GM12865 (cell line): ENCODE measurements at regions not wholly inside any gene's neighbourhood (a gene's known extent, or its start where the extent isn't known, plus 50 kb on each side); places are given as distances from the start of the nearest gene placed in this dataset.

ENCODE experiments used
- DNase-seq: peaks from one replicate; pipeline ENCODE4 v3.0.0; 2010; ENCODE audit warnings: low read depth
- H3K4me3 ChIP-seq: 2 replicates; pipeline ENCODE4 v1.5.1; 2011; ENCODE audit warnings: mild to moderate bottlenecking, low read depth, low read length, control low read depth
- TF ChIP-seq, protein P1 (sequence below): IDR thresholded peaks from 2 replicates; pipeline ENCODE4 v1.5.1; 2011; ENCODE audit warnings: low read length, control low read depth, low read depth, inconsistent platforms; ENCODE audit not compliant: insufficient read depth; ENCODE audit errors: missing control alignments

GRCh38 chr2:9767656-9768281 lies 75.5 kb upstream of the TAF1B start:
- TF ChIP-seq, protein P1, sequence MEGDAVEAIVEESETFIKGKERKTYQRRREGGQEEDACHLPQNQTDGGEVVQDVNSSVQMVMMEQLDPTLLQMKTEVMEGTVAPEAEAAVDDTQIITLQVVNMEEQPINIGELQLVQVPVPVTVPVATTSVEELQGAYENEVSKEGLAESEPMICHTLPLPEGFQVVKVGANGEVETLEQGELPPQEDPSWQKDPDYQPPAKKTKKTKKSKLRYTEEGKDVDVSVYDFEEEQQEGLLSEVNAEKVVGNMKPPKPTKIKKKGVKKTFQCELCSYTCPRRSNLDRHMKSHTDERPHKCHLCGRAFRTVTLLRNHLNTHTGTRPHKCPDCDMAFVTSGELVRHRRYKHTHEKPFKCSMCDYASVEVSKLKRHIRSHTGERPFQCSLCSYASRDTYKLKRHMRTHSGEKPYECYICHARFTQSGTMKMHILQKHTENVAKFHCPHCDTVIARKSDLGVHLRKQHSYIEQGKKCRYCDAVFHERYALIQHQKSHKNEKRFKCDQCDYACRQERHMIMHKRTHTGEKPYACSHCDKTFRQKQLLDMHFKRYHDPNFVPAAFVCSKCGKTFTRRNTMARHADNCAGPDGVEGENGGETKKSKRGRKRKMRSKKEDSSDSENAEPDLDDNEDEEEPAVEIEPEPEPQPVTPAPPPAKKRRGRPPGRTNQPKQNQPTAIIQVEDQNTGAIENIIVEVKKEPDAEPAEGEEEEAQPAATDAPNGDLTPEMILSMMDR = no peak
- no peak overlapping the region for H3K4me3 ChIP-seq
- DNase-seq = no peak

DNA sequence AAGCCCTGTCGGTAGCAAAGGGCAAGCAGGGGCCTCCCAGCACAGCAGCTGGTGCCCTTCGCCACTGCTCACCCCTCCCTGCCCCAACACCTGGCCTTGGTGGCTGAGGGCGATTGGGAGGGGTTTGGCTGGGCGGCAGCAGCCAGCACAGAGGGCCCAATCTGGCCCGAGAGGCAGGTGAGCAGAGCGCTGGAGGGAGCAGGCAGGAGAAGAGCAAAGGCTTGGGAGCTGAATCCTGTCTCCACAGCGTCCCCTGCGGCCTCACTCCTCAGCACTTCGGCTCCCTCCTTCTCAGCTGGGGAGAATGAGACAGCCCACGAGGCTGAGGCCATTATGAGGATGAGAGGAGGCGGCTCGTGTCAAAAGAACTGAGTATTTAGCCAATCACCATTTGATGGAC lies 74.9 kb upstream of the TAF1B start:
- TF ChIP-seq, protein P1 = no peak
- no peak overlapping the region for H3K4me3 ChIP-seq
- DNase-seq = no peak

GRCh38 chr2:9769171-9770005 lies 73.9 kb upstream of the TAF1B start:
- DNase-seq = no peak
- TF ChIP-seq, protein P1 = no peak
- H3K4me3 ChIP-seq = no peak overlapping the region

- DNase-seq = no peak
These were observed 73.3 kb upstream of the TAF1B start for GRCh38 chr2:9770006-9770307.

GRCh38 chr2:9770308-9771100 lies 72.8 kb upstream of the TAF1B start:
- no peak overlapping the region for H3K4me3 ChIP-seq
- TF ChIP-seq, protein P1 = peak; percentile 78
- DNase-seq = peak; percentile 80

More at GRCh38 chr2:9770006-9770307, 73.3 kb upstream of the TAF1B start:
- H3K4me3 ChIP-seq = no peak overlapping the region
- TF ChIP-seq, protein P1 = no peak

- TF ChIP-seq, protein P1 = no peak
- H3K4me3 ChIP-seq = no peak overlapping the region
- DNase-seq = no peak
These were observed 72.2 kb upstream of the TAF1B start for GRCh38 chr2:9771101-9771449.
